B cell (primary cell): ENCODE measurements at regions not wholly inside any gene's neighbourhood (a gene's known extent, or its start where the extent isn't known, plus 50 kb on each side); places are given as distances from the start of the nearest gene placed in this dataset.

Source experiments
- ATAC-seq: fragments of 200-7000 bp; cut with Tn5 transposase; one replicate; pipeline ENCODE4 v1.10.0; 2021; ENCODE audit warnings: low read depth, mild to moderate bottlenecking, moderate number of reproducible peaks, moderate library complexity
- CTCF ChIA-PET: fragments of 350-600 bp; sonication (Branson Sonifier 250); formaldehyde crosslinking; loops from one replicate; lab custom pipeline; 2021; ENCODE audit warnings: antibody characterized with exemption, inconsistent platforms; lab: Charles Lee
- POLR2A ChIA-PET: fragments of 350-600 bp; sonication (Branson Sonifier 250); formaldehyde crosslinking; loops from one replicate; lab custom pipeline; 2021; ENCODE audit warnings: antibody characterized with exemption; lab: Charles Lee
- DNase-seq: peaks from one replicate; pipeline ENCODE4 v3.0.0; 2013
- H2AFZ ChIP-seq: 2 replicates; pipeline ENCODE4 v1.6.1; 2012; ENCODE audit warnings: mild to moderate bottlenecking, low read depth, low read length; ENCODE audit not compliant: insufficient read depth, poor library complexity, severe bottlenecking
- H3K27ac ChIP-seq, 2 donors: 1 replicate in 1 of 2; 2 replicates in 1 of 2; pipeline ENCODE4 v1.5.1; 2012 to 2013; ENCODE audit warnings: low read length in 2 of 2, mild to moderate bottlenecking in 2 of 2, moderate library complexity in 1 of 2
- H3K27me3 ChIP-seq, 4 experiments: fragments of 200-600 bp in 1 of 4; sonication (generic) in 1 of 4; replicated peaks in 1 of 4; 1 replicate in 2 of 4; 2 replicates in 2 of 4; pipeline versions ENCODE4 v1.6.1 to v1.7.0; 2013 to 2016; ENCODE audit warnings: low read length in 3 of 4, mild to moderate bottlenecking in 2 of 4, mixed read lengths in 1 of 4, moderate library complexity in 1 of 4; ENCODE audit not compliant: insufficient read depth in 4 of 4, control insufficient read depth in 3 of 4; ENCODE audit errors: control extremely low read depth in 1 of 4
- H3K36me3 ChIP-seq, 2 experiments: replicated peaks in 1 of 2; 1 replicate in 1 of 2; 2 replicates in 1 of 2; pipeline versions ENCODE4 v1.6.1 to v1.7.1; 2013; ENCODE audit warnings: low read length in 1 of 2; ENCODE audit not compliant: insufficient read depth in 2 of 2, control insufficient read depth in 1 of 2; ENCODE audit errors: control extremely low read depth in 1 of 2, extremely low read depth in 1 of 2
- H3K4me1 ChIP-seq, 2 donors: fragments of 200-600 bp in 1 of 2; sonication (generic) in 1 of 2; 1 replicate in 1 of 2; 2 replicates in 1 of 2; pipeline versions ENCODE4 v1.5.1 to v1.6.1; 2013 to 2017; ENCODE audit warnings: low read length in 2 of 2; ENCODE audit not compliant: control insufficient read depth in 2 of 2, insufficient read depth in 2 of 2
- H3K4me2 ChIP-seq: replicated peaks from 2 replicates; pipeline ENCODE3; 2012; ENCODE audit warnings: mild to moderate bottlenecking, low read depth, low read length; ENCODE audit not compliant: poor library complexity, severe bottlenecking
- H3K4me3 ChIP-seq, 5 experiments: fragments of 200-600 bp in 1 of 5; sonication (generic) in 1 of 5; 1 replicate in 3 of 5; 2 replicates in 2 of 5; pipeline versions ENCODE4 v1.5.1 to v1.7.0; 2011 to 2016; ENCODE audit warnings: low read length in 4 of 5, mild to moderate bottlenecking in 4 of 5, low read depth in 2 of 5, control low read depth in 1 of 5, moderate library complexity in 1 of 5; ENCODE audit not compliant: insufficient read depth in 1 of 5; ENCODE audit errors: control extremely low read depth in 1 of 5, extremely low read depth in 1 of 5
- H3K79me2 ChIP-seq: fragments of 200-600 bp; sonication (generic); one replicate; pipeline ENCODE4 v1.6.0; 2016; ENCODE audit warnings: low read length; ENCODE audit not compliant: control insufficient read depth, insufficient read depth
- H3K9ac ChIP-seq: fragments of 200-600 bp; sonication (generic); 2 replicates; pipeline ENCODE4 v1.6.1; 2017; ENCODE audit warnings: mild to moderate bottlenecking, low read length, moderate library complexity
- H3K9me3 ChIP-seq, 3 donors: one replicate each; pipeline versions ENCODE4 v1.6.1 to v1.7.1; 2013; ENCODE audit warnings: low read length in 2 of 3; ENCODE audit not compliant: control insufficient read depth in 2 of 3, insufficient read depth in 1 of 3; ENCODE audit errors: control extremely low read depth in 1 of 3
- H4K20me1 ChIP-seq: 2 replicates; pipeline ENCODE4 v1.6.0; 2012; ENCODE audit warnings: mild to moderate bottlenecking, low read length; ENCODE audit not compliant: insufficient read depth, control insufficient read depth, poor library complexity, severe bottlenecking
- H3K27ac Mint-ChIP-seq: one replicate; pipeline ENCODE4 v1.8.0; 2021; ENCODE audit warnings: mixed read lengths
- H3K27me3 Mint-ChIP-seq: one replicate; pipeline ENCODE4 v1.8.0; 2021; ENCODE audit warnings: mixed read lengths
- H3K4me1 Mint-ChIP-seq: one replicate; pipeline ENCODE4 v1.8.0; 2021; ENCODE audit warnings: mixed read lengths
- H3K4me3 Mint-ChIP-seq: one replicate; pipeline ENCODE4 v1.8.0; 2021; ENCODE audit warnings: mixed read lengths
- H3K9me3 Mint-ChIP-seq: one replicate; pipeline ENCODE4 v1.8.0; 2022; ENCODE audit warnings: mixed read lengths; ENCODE audit not compliant: insufficient read depth
- CTCF ChIP-seq: fragments of 200-600 bp; IDR thresholded peaks from one replicate; pipeline ENCODE4 v1.8.0; 2022; ENCODE audit warnings: antibody characterized with exemption, mild to moderate bottlenecking
- EZH2 ChIP-seq: IDR thresholded peaks from 2 replicates; pipeline ENCODE4 v1.6.1; 2012; ENCODE audit warnings: borderline replicate concordance, low read depth, mild to moderate bottlenecking, moderate library complexity, low read length; ENCODE audit not compliant: insufficient read depth, poor library complexity, severe bottlenecking
- WGBS: methylation state at CpG from one replicate; pipeline ENCODE4 v1.1.5; 2013; ENCODE audit warnings: missing lambda C conversion rate; ENCODE audit not compliant: insufficient coverage; 5-methylcytosine and 5-hydroxymethylcytosine counted together
- intact Hi-C: fragments of 100-400 bp; cut with micrococcal nuclease; formaldehyde crosslinking; loops from one replicate; pipeline ENCODE4 v1.10.0; 2022

- H3K9me3 ChIP-seq, result no peaks in the 10 kb centered on the region
- H4K20me1 ChIP-seq, result no peaks in the 10 kb centered on the region
- H3K9ac ChIP-seq, result no peak overlapping the region
- H3K27ac Mint-ChIP-seq, result no peak overlapping the region
- H3K4me3 Mint-ChIP-seq, result no peak overlapping the region
- H3K36me3 ChIP-seq, result no peaks in the 10 kb centered on the region
- intact Hi-C loops, result no loop called here
- no peak for DNase-seq
- H3K4me3 ChIP-seq, result no peak overlapping the region
- no peak overlapping the region for H2AFZ ChIP-seq
- POLR2A ChIA-PET, result no interaction called here
- no peak overlapping the region for H3K4me2 ChIP-seq
- no peaks in the 10 kb centered on the region for H3K79me2 ChIP-seq
- 80% methylated on average over 2 of the region's 2 CpGs for WGBS
- H3K9me3 Mint-ChIP-seq, result no peaks in the 10 kb centered on the region
- ATAC-seq, result no peak
- no peaks in the 10 kb centered on the region for H3K4me1 ChIP-seq
- H3K27ac ChIP-seq, result no peak overlapping the region
- H3K27me3 ChIP-seq, result no peaks in the 10 kb centered on the region
- H3K27me3 Mint-ChIP-seq, result peaks cover 8% of the 10 kb centered on the region
- CTCF ChIA-PET, result no interaction called here
- H3K4me1 Mint-ChIP-seq, result no peaks in the 10 kb centered on the region
- TF ChIP-seq CTCF (no peak), EZH2 (no peak)
These were observed 221.3 kb downstream of the ERMARD start for GRCh38 chr6:169972736-169973135.

GRCh38 chr6:169972101-169972651, 220.8 kb downstream of the ERMARD start:
- WGBS, result 93% methylated on average over 15 of the region's 15 CpGs
- Mint-ChIP-seq H3K4me1 (no peaks in the 10 kb centered on the region), H3K27me3 (peaks cover 8% of the 10 kb centered on the region), H3K4me3 (no peak overlapping the region), H3K27ac (no peak overlapping the region), H3K9me3 (no peaks in the 10 kb centered on the region)
- Histone ChIP-seq H3K27ac (no peak overlapping the region), H3K27me3 (no peaks in the 10 kb centered on the region), H3K4me3 (no peak overlapping the region), H3K36me3 (no peaks in the 10 kb centered on the region), H3K9ac (no peak overlapping the region), H2AFZ (no peak overlapping the region), H3K4me1 (no peaks in the 10 kb centered on the region), H3K4me2 (no peak overlapping the region), H4K20me1 (no peaks in the 10 kb centered on the region), H3K9me3 (no peaks in the 10 kb centered on the region), H3K79me2 (no peaks in the 10 kb centered on the region)
- CTCF ChIA-PET, result no interaction called here
- ATAC-seq, result no peak
- TF ChIP-seq CTCF (no peak), EZH2 (no peak)
- POLR2A ChIA-PET, result no interaction called here
- no peak for DNase-seq
- intact Hi-C loops, result no loop called here
